IPS-18a (cell line): ENCODE measurements at regions not wholly inside any gene's neighbourhood (a gene's known extent, or its start where the extent isn't known, plus 50 kb on each side); places are given as distances from the start of the nearest gene placed in this dataset.
A peak's percentile ranks its signal among the peaks of the same experiment; 100 is the strongest.

ENCODE experiments used
- H3K27ac ChIP-seq: one replicate; pipeline ENCODE4 v1.5.1; 2013; ENCODE audit warnings: low read length
- H3K27me3 ChIP-seq: one replicate; pipeline ENCODE4 v1.6.1; 2013; ENCODE audit warnings: mild to moderate bottlenecking, low read length; ENCODE audit not compliant: control insufficient read depth, insufficient read depth
- H3K36me3 ChIP-seq: one replicate; pipeline ENCODE4 v1.6.1; 2013; ENCODE audit warnings: low read depth, low read length; ENCODE audit not compliant: control insufficient read depth
- H3K4me1 ChIP-seq: one replicate; pipeline ENCODE4 v1.6.1; 2013; ENCODE audit warnings: low read depth, low read length; ENCODE audit not compliant: control insufficient read depth
- H3K4me3 ChIP-seq: one replicate; pipeline ENCODE4 v1.5.1; 2013; ENCODE audit warnings: low read length
- H3K9ac ChIP-seq: one replicate; pipeline ENCODE4 v1.6.1; 2013; ENCODE audit warnings: mild to moderate bottlenecking, low read length, moderate library complexity
- H3K9me3 ChIP-seq: one replicate; pipeline ENCODE4 v1.6.1; 2013; ENCODE audit warnings: low read depth, low read length; ENCODE audit not compliant: control insufficient read depth

- Histone ChIP-seq H3K9ac (no peak overlapping the region), H3K4me1 (peaks cover 3% of the 10 kb centered on the region), H3K4me3 (no peak overlapping the region), H3K9me3 (no peaks in the 10 kb centered on the region), H3K36me3 (no peaks in the 10 kb centered on the region), H3K27me3 (no peaks in the 10 kb centered on the region), H3K27ac (no peak overlapping the region)
Measured at GRCh38 chr18:78191276-78191675, 788.3 kb upstream of the SALL3 start.

- H3K27me3 ChIP-seq: no peaks in the 10 kb centered on the region
- H3K9ac ChIP-seq: no peak overlapping the region
- no peak overlapping the region for H3K4me3 ChIP-seq
- H3K4me1 ChIP-seq: peaks cover 3% of the 10 kb centered on the region
- H3K27ac ChIP-seq: no peak overlapping the region
- H3K9me3 ChIP-seq: no peaks in the 10 kb centered on the region
- H3K36me3 ChIP-seq: no peaks in the 10 kb centered on the region
Measured at GRCh38 chr18:78192054-78192453, 787.6 kb upstream of the SALL3 start.

GRCh38 chr18:78196280-78196679 lies 783.3 kb upstream of the SALL3 start:
- H3K36me3 ChIP-seq: no peaks in the 10 kb centered on the region
- no peaks in the 10 kb centered on the region for H3K27me3 ChIP-seq
- no peak overlapping the region for H3K27ac ChIP-seq
- no peaks in the 10 kb centered on the region for H3K9me3 ChIP-seq
- no peak overlapping the region for H3K9ac ChIP-seq
- H3K4me1 ChIP-seq: peaks cover 3% of the 10 kb centered on the region
- H3K4me3 ChIP-seq: no peak overlapping the region

GRCh38 chr18:78199002-78199401 lies 780.6 kb upstream of the SALL3 start:
- Histone ChIP-seq H3K27me3 (no peaks in the 10 kb centered on the region), H3K9ac (no peak overlapping the region), H3K4me1 (no peaks in the 10 kb centered on the region), H3K9me3 (no peaks in the 10 kb centered on the region), H3K4me3 (no peak overlapping the region), H3K27ac (no peak overlapping the region), H3K36me3 (no peaks in the 10 kb centered on the region)

GRCh38 chr18:78199611-78200010 lies 780.0 kb upstream of the SALL3 start:
- no peaks in the 10 kb centered on the region for H3K36me3 ChIP-seq
- H3K4me1 ChIP-seq: no peaks in the 10 kb centered on the region
- H3K9me3 ChIP-seq: no peaks in the 10 kb centered on the region
- H3K27ac ChIP-seq: no peak overlapping the region
- no peak overlapping the region for H3K4me3 ChIP-seq
- H3K27me3 ChIP-seq: no peaks in the 10 kb centered on the region
- H3K9ac ChIP-seq: no peak overlapping the region

GRCh38 chr18:78207942-78208341 lies 771.7 kb upstream of the SALL3 start:
- H3K27ac ChIP-seq: no peak overlapping the region
- no peak overlapping the region for H3K9ac ChIP-seq
- no peaks in the 10 kb centered on the region for H3K9me3 ChIP-seq
- no peaks in the 10 kb centered on the region for H3K36me3 ChIP-seq
- peaks cover 14% of the 10 kb centered on the region for H3K4me1 ChIP-seq
- H3K4me3 ChIP-seq: no peak overlapping the region
- no peaks in the 10 kb centered on the region for H3K27me3 ChIP-seq

GRCh38 chr18:78208461-78208860 lies 771.2 kb upstream of the SALL3 start:
- Histone ChIP-seq H3K4me1 (peaks cover 14% of the 10 kb centered on the region), H3K4me3 (no peak overlapping the region), H3K27ac (no peak overlapping the region), H3K36me3 (no peaks in the 10 kb centered on the region), H3K27me3 (no peaks in the 10 kb centered on the region), H3K9ac (no peak overlapping the region), H3K9me3 (no peaks in the 10 kb centered on the region)

GRCh38 chr18:78213361-78213994 lies 766.1 kb upstream of the SALL3 start:
- H3K4me3 ChIP-seq: no peak overlapping the region
- H3K27me3 ChIP-seq: no peaks in the 10 kb centered on the region
- H3K9me3 ChIP-seq: no peaks in the 10 kb centered on the region
- peaks cover 2% of the 10 kb centered on the region for H3K4me1 ChIP-seq
- H3K27ac ChIP-seq: no peak overlapping the region
- no peak overlapping the region for H3K9ac ChIP-seq
- no peaks in the 10 kb centered on the region for H3K36me3 ChIP-seq

GRCh38 chr18:78221496-78221895 lies 758.1 kb upstream of the SALL3 start:
- Histone ChIP-seq H3K36me3 (no peaks in the 10 kb centered on the region), H3K9me3 (no peaks in the 10 kb centered on the region), H3K4me1 (no peaks in the 10 kb centered on the region), H3K27ac (no peak overlapping the region), H3K4me3 (no peak overlapping the region), H3K9ac (no peak overlapping the region), H3K27me3 (no peaks in the 10 kb centered on the region)

- Histone ChIP-seq H3K9ac (no peak overlapping the region), H3K4me1 (peaks cover 10% of the 10 kb centered on the region), H3K27me3 (peaks cover 5% of the 10 kb centered on the region), H3K4me3 (peak overlapping the region; percentile 49), H3K9me3 (no peaks in the 10 kb centered on the region), H3K27ac (no peak overlapping the region), H3K36me3 (no peaks in the 10 kb centered on the region)
Measured at GRCh38 chr18:78228974-78229373, 750.6 kb upstream of the SALL3 start.

GRCh38 chr18:78230911-78231310 lies 748.7 kb upstream of the SALL3 start:
- Histone ChIP-seq H3K4me1 (peaks cover 10% of the 10 kb centered on the region), H3K9me3 (no peaks in the 10 kb centered on the region)

GRCh38 chr18:78232196-78232595 lies 747.4 kb upstream of the SALL3 start:
- peaks cover 10% of the 10 kb centered on the region for H3K4me1 ChIP-seq

More at GRCh38 chr18:78230911-78231310, 748.7 kb upstream of the SALL3 start:
- Histone ChIP-seq H3K27me3 (peaks cover 5% of the 10 kb centered on the region), H3K27ac (no peak overlapping the region), H3K4me3 (no peak overlapping the region), H3K36me3 (no peaks in the 10 kb centered on the region), H3K9ac (no peak overlapping the region)

More at GRCh38 chr18:78232196-78232595, 747.4 kb upstream of the SALL3 start:
- no peak overlapping the region for H3K9ac ChIP-seq
- no peaks in the 10 kb centered on the region for H3K36me3 ChIP-seq
- no peak overlapping the region for H3K4me3 ChIP-seq
- no peak overlapping the region for H3K27ac ChIP-seq
- peaks cover 5% of the 10 kb centered on the region for H3K27me3 ChIP-seq
- no peaks in the 10 kb centered on the region for H3K9me3 ChIP-seq
